OCI-LY3 (cell line): ENCODE measurements at regions not wholly inside any gene's neighbourhood (a gene's known extent, or its start where the extent isn't known, plus 50 kb on each side); places are given as distances from the start of the nearest gene placed in this dataset.

Source experiments
- EZH2phosphoT487 ChIP-seq: fragments of 200-600 bp; shearing (Covaris generic); IDR thresholded peaks from 2 replicates; pipeline ENCODE4 v1.6.1; 2018; ENCODE audit warnings: antibody characterized with exemption, mixed run types, low read depth
- TF ChIP-seq, protein P1 (sequence below): fragments of 200-600, 300-600 bp; sonication (generic); IDR thresholded peaks from 2 replicates; pipeline ENCODE4 v1.5.1; 2014; ENCODE audit warnings: antibody characterized with exemption, low read length, low read depth

DNA sequence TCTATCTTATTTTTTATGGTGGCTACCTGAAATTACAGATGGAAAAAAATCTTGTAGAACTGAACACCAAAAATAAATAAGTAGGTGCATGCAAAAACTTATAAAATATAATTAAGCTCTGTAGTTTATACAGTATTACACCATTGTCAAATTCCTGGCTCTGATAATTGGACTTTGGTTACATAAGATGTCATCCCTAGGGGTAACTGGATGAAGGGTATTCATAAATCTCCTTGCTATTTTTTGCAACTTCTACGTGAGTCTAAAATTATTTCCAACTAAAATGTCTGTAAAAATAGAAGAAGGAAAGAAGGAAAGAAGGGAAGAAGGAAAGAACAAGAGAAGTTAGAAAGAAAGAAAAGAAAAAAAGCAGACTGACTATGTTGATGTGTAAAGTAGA, 716.6 kb downstream of the BCL11B start:
- TF ChIP-seq, protein P1, sequence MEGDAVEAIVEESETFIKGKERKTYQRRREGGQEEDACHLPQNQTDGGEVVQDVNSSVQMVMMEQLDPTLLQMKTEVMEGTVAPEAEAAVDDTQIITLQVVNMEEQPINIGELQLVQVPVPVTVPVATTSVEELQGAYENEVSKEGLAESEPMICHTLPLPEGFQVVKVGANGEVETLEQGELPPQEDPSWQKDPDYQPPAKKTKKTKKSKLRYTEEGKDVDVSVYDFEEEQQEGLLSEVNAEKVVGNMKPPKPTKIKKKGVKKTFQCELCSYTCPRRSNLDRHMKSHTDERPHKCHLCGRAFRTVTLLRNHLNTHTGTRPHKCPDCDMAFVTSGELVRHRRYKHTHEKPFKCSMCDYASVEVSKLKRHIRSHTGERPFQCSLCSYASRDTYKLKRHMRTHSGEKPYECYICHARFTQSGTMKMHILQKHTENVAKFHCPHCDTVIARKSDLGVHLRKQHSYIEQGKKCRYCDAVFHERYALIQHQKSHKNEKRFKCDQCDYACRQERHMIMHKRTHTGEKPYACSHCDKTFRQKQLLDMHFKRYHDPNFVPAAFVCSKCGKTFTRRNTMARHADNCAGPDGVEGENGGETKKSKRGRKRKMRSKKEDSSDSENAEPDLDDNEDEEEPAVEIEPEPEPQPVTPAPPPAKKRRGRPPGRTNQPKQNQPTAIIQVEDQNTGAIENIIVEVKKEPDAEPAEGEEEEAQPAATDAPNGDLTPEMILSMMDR: no peak
- no peak for TF ChIP-seq EZH2phosphoT487
